Renal cortical epithelial cell (primary cell): ENCODE measurements at regions not wholly inside any gene's neighbourhood (a gene's known extent, or its start where the extent isn't known, plus 50 kb on each side); places are given as distances from the start of the nearest gene placed in this dataset.
"Not testable (repeated sequence)": the region's sequence is repeated elsewhere in the genome, so short reads cannot be mapped to it uniquely, and the experiment has no call there.

Source experiments
- DNase-seq: peaks from one replicate; pipeline ENCODE4 v3.0.0-alpha.2; 2011; ENCODE audit warnings: low read depth

GRCh38 chr13:50387051-50387581 is 371.9 kb downstream of the KCNRG start:
- peak; percentile 42 for DNase-seq

- DNase-seq, result no peak
These were observed 373.2 kb downstream of the KCNRG start for GRCh38 chr13:50388481-50388880.

- DNase-seq, result no peak
These were observed 374.5 kb downstream of the KCNRG start for GRCh38 chr13:50389726-50390125.

DNA sequence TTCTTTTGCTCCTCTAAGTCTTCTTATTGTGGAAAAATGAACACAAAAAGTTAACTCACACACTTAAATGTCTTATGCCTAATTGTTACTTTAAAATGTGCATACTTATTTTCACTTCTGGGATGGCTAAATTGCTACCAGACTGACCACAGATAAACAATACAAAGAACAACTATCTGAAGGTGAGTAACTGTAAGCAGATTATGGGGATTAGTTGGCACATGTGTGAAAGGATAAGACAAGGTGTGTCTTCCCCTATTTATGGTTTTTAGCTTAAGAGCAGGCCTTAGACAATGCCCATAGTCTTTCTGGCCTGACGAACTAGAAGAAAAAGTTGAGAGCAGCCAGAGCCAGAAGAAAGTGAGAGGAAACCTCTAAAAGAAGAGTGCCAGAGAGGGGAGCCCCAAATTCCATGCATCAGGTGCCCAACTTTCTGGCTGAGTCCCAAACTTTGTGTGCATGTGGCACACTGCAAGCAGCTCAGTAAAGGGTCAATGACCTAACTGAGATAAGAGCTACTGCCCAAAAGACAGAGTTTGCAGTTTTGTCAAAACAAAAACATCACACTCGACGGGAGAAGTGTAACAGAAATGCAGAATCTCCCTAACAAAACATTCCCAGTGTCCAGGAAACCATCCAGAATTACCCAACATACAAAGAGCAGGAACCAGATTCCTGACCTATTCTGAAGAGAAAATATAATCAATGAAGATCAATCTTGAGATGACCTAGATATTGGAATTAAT is 375.4 kb downstream of the KCNRG start:
- no peak for DNase-seq

- DNase-seq, result peak; percentile 46
These were observed 377.7 kb downstream of the KCNRG start for GRCh38 chr13:50392977-50393376.

DNA sequence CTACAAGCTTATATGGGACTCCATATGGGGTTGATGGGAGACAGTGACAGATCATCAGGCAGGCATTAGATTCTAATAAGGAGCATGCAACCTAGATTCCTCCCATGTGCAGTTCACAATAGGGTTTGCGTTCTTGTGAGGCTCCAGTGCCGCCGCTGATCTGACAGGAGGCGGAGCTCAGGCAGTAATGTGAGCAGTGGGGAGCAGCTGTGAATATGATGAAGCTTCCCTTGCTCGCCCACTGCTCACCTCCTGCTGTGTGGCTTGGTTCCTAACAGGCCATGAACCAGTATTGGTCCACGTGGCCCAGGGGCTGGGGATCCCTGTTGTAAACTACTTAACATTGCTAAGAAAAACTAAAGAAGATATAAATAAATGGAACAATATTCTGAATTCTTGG is 378.4 kb downstream of the KCNRG start:
- no peak for DNase-seq

DNA sequence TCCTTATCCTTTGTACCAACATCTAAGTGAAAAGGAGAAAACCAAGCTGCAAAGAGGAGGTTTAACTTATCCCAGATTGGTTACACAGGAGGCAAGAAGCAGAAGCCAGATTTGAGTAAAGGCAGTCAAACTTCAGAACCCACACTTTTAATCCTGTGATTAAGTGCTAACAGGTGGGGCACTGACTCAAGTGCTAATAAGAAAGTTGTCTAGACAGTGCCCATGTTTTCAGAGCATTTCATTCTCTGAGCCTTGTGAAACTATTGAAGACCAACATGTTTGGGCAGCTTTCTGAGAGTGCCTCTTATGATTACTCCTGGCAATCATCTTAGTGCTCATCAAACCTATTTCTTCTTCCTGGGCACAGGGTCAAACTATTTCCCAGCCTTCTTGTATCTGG is 380.8 kb downstream of the KCNRG start:
- no peak for DNase-seq

- DNase-seq, result not testable (repeated sequence)
These were observed 381.4 kb downstream of the KCNRG start for GRCh38 chr13:50396618-50397017.

- no peak for DNase-seq
These were observed 384.9 kb downstream of the KCNRG start for GRCh38 chr13:50400035-50400726.

DNA sequence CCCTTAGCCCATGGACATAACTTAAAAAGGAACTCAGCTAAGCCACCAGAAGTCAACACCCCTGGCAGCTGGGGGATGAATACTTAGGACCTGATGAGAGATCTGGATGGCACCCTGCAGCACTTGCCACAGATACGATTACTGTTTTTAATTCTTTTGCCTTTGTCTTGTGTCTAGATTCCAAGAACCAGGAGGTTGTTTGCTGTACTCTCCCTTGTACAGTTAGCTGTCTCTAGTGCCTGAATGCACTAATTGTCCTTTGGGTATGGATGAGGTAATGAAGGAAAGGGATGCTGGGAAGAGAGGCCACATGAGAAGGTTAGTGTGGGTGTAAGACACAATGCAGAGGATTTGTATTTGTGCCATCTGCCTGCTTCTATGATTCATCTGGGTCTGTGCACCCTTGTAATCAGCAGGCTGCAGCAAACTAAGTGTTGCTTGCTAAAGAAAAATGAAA is 385.8 kb downstream of the KCNRG start:
- peak; percentile 87 for DNase-seq

DNA sequence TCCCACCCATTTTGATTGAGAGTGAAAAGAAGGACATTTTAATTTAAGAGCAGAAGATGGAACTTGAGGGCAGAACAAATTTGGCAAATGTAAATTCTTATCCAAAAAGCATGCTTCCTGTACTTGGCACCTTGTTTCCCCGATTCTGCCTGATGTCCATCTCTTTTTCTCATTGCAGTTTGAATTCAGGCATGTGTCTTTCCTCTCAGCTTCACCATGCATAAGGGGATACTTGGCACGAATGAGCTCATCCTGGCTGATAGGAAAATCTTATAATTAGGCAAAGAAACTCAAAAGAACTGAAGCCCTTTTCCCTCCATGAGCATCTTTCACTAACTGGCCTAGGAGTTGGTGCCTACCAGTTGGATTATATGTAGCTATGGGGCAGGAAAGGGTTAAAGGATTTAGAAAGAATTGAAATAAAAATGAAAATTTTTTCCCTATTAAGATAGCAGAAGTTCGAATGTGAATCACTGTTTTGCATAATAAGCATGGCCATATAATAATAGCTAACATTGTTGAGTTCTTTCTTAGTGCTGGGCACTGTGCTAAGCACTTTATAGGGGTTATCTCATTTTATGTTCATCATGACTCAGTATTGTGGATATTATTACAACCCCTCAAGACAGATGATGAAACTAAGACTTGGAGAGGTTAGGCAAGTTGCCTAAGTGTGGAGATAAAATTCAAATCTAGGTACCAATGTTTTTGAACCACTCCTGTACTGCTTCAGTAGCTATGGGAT is 386.6 kb downstream of the KCNRG start:
- no peak for DNase-seq

DNA sequence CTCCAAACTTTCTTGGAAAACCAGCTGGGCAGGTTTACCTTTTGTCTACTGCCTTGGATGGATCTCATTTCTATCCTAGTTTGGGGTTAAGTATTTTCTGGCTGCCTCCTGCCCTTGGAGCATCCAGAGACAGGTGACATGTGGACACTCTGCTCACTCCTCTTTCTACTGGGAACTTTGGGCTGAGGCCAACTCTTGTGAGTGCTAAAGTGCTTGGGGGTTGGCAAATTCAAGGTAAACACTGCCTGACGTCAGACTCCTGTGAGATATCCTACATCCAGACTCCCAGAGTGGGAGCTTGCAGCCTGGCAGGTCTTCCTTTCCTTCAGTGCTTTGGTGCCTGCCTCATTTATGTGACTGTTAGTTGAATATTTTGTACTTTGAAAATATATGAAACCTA is 388.1 kb downstream of the KCNRG start:
- no peak for DNase-seq

DNA sequence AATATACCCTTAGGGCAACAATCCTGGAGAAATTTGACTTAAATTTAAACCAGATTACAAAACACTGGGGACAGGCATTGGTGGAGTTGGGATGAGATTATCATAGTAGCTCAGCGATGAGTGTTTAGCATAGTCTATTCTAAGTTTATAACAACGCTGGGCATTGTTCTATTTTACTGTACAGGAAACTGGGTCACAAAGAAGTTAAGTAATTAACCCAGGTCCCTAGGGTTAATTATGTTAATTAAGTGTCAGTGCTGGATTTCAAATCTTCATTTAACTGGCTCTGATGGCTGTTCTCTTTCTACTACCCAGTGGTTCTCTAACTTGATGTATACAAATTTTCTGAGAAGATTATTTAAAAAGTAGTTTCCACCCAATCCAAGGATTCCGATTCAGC is 388.9 kb downstream of the KCNRG start:
- DNase-seq, result no peak

GRCh38 chr13:50404769-50405168 is 389.5 kb downstream of the KCNRG start:
- no peak for DNase-seq

DNA sequence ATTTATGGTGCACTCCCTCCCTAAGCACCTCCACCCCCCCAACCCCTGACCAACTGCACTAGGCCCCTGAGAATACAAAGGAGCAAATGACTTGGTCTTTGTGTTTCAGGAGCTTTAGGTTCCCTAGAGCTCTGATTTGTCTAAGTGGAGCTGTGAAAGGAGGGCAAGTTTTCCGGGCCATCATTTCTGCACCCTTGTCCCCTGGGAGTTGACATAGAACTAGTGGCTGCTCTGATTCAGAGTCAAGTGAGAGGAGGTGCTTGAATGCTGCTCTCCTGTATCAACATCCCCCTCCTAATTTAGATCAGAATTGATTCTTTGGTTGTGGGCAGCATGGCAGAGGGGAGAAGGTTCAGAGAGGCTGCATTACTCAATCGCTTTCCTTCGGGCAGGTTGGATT is 391.6 kb downstream of the KCNRG start:
- no peak for DNase-seq

- DNase-seq, result no peak
These were observed 392.8 kb downstream of the KCNRG start for GRCh38 chr13:50408068-50408467.

GRCh38 chr13:50409220-50409619 is 394.0 kb downstream of the KCNRG start:
- no peak for DNase-seq

- peak; percentile 90 for DNase-seq
These were observed 395.9 kb downstream of the KCNRG start for GRCh38 chr13:50410921-50411746.

DNA sequence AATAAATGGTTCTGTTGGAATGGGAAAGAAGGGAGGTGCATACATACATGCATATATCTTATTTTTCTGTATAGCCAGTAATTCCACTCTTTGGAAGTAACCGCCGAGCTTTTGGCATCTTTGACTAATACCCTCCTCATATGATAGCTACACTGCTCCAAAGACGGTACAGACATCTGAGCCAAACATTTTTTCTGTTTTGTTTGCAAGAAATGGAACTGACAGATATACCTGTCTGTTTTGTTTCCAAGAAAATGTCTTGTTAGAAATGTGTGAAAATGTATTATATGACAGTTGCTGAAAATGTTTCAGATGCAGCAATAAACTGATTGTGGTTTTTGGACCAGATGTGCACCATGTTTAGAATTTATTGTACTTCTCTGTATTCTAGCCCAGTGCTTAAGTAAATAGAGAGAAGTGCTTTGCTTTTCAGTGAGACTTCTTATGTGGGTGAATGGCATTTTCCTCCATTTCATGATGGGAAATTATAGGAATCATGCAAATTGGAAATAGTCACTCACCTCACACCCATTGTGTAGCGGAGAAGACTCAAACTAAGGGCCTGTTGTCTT is 396.9 kb downstream of the KCNRG start:
- no peak for DNase-seq

DNA sequence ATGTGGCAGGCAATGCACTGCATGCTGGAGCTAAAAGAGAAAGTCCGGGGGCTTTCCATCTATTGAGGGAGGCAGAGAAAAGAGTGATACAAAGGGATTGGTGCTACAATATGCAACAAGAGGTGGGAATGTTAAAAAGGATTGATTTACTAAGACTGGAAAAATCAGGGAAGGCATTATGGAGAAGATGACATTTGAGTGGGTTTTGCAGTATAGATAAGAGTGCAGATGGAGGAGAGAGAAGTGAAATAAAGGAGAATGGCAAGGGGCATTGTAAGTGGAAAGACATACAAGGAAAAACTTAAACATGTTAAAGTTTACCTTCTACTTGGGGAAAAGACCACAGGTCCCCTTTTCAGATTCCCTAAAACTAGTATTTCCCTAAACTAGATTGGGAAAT is 399.4 kb downstream of the KCNRG start:
- no peak for DNase-seq

DNA sequence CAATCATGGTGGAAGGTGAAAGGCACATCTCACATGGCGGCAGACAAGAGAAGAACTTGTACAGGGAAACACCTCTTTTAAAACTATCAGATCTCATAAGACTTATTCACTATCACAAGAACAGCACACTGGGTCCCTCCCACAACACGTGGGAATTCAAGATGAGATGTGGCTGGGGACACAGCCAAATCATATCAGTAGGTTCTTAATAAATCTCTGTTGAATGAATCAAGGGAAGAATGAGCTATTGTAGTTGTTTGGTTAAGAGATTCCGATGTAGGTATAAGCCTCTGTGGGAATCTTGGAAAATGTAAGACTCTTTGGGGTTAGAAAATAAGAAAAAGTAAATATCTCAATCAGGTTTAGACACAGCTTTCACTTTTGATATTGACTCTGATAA is 400.2 kb downstream of the KCNRG start:
- no peak for DNase-seq
